ENCODE measurements at regions not wholly inside any gene's neighbourhood (a gene's known extent, or its start where the extent isn't known, plus 50 kb on each side); places are given as distances from the start of the nearest gene placed in this dataset.

- Histone ChIP-seq H3K9ac (replicated peaks; ENCODE audit: extremely low read depth, insufficient read depth, low read length) (no peak overlapping the region), H3K4me1 (ENCODE audit: control insufficient read depth, extremely low read depth, insufficient read depth, low read length) (no peaks in the 10 kb centered on the region), H3K9me1 (replicated peaks; ENCODE audit: control insufficient read depth, extremely low read depth, insufficient read depth, low read length) (no peaks in the 10 kb centered on the region), H3K36me3 (ENCODE audit: control insufficient read depth in 2 of 2, extremely low read depth in 1 of 2, insufficient read depth in 2 of 2, low read length in 2 of 2) (no peaks in the 10 kb centered on the region), H2AFZ (ENCODE audit: low read depth, low read length) (no peak overlapping the region), H3K27me3 (ENCODE audit: control insufficient read depth in 2 of 2, insufficient read depth in 2 of 2, low read length in 2 of 2) (no peaks in the 10 kb centered on the region), H3K4me3 (replicated peaks in 1 of 3; ENCODE audit: insufficient read depth in 1 of 3, low read depth in 1 of 3, low read length in 3 of 3) (no peak overlapping the region), H3K9me3 (replicated peaks; ENCODE audit: control insufficient read depth, insufficient read depth, low read length) (no peaks in the 10 kb centered on the region), H3K79me2 (ENCODE audit: control insufficient read depth, insufficient read depth, low read length) (no peaks in the 10 kb centered on the region), H4K20me1 (replicated peaks; ENCODE audit: control insufficient read depth, extremely low read depth, insufficient read depth, low read length) (no peaks in the 10 kb centered on the region), H3K4me2 (ENCODE audit: insufficient read depth, low read length) (no peak overlapping the region), H3K27ac (ENCODE audit: insufficient read depth, low read depth, low read length) (no peak overlapping the region)
- FAIRE-seq (no peak), DNase-seq (ENCODE audit: low read depth, low spot score) (no peak)
- dilution Hi-C loops (cut with MboI; ENCODE audit: extremely low pct_ligation_motif_present, low sequenced_read_pairs) (no loop called here), intact Hi-C loops (cut with micrococcal nuclease) (no loop called here)
- POLR2A ChIA-PET, result no interaction called here
- BruUV-seq (replicated peaks), result no TSS peak
- TF ChIP-seq MYC (IDR thresholded peaks at IDR 0.05; ENCODE audit: low read depth, low read length) (no peak), POLR2A (IDR thresholded peaks at IDR 0.05; ENCODE audit: low read depth, low read length) (no peak), EZH2 (IDR thresholded peaks at IDR 0.05; ENCODE audit: borderline replicate concordance, low read depth, low read length, severe bottlenecking) (no peak), MAX (IDR thresholded peaks at IDR 0.05; ENCODE audit: insufficient read depth, insufficient read length) (no peak), JUN (IDR thresholded peaks at IDR 0.05; ENCODE audit: borderline replicate concordance, insufficient read depth, insufficient read length, low read depth) (no peak), FOS (IDR thresholded peaks at IDR 0.05; ENCODE audit: borderline replicate concordance, insufficient read depth, low read length) (no peak), GATA2 (IDR thresholded peaks at IDR 0.05; ENCODE audit: insufficient read depth, insufficient read length, low read depth, low read length) (no peak), POLR2AphosphoS5 (IDR thresholded peaks at IDR 0.05; ENCODE audit: insufficient read depth, low read depth, low read length) (no peak), CTCF (IDR thresholded peaks at IDR 0.05; ENCODE audit: extremely low read depth in 1 of 2, insufficient read depth in 1 of 2, low read depth in 1 of 2, low read length in 2 of 2) (no peak)
- CTCF ChIA-PET, result no interaction called here
These were observed 273.0 kb upstream of the CRY1 start for GRCh38 chr12:107366322-107366721.
